Loucy (cell line): ENCODE measurements at regions not wholly inside any gene's neighbourhood (a gene's known extent, or its start where the extent isn't known, plus 50 kb on each side); places are given as distances from the start of the nearest gene placed in this dataset.
"Not testable (repeated sequence)": the region's sequence is repeated elsewhere in the genome, so short reads cannot be mapped to it uniquely, and the experiment has no call there.

ENCODE experiments used
- H2AFZ ChIP-seq: fragments of 200-600 bp; sonication (generic); 2 replicates; pipeline ENCODE4 v1.6.0; 2016; ENCODE audit warnings: antibody characterized with exemption, mild to moderate bottlenecking, low read length, moderate library complexity
- H3F3A ChIP-seq: fragments of 200-600 bp; 2 replicates; pipeline ENCODE4 v1.6.0; 2016; ENCODE audit warnings: antibody characterized with exemption, low read depth, mild to moderate bottlenecking
- H3K27me3 ChIP-seq: fragments of 200-600 bp; sonication (generic); 2 replicates; pipeline ENCODE4 v1.6.1; 2014; ENCODE audit warnings: low read length, mild to moderate bottlenecking; ENCODE audit not compliant: insufficient read depth, poor library complexity, severe bottlenecking
- H3K36me3 ChIP-seq: fragments of 200-600 bp; sonication (generic); 2 replicates; pipeline ENCODE4 v1.6.1; 2016; ENCODE audit warnings: low read length; ENCODE audit not compliant: insufficient read depth
- H3K4me1 ChIP-seq: fragments of 200-600 bp; sonication (generic); 2 replicates; pipeline ENCODE4 v1.5.1; 2014; ENCODE audit warnings: low read length, mild to moderate bottlenecking; ENCODE audit not compliant: insufficient read depth, poor library complexity, severe bottlenecking
- H3K4me2 ChIP-seq: fragments of 200-600 bp; sonication (generic); 2 replicates; pipeline ENCODE4 v1.6.0; 2014; ENCODE audit warnings: antibody characterized with exemption, low read length, low read depth, mild to moderate bottlenecking; ENCODE audit not compliant: poor library complexity, severe bottlenecking
- H3K4me3 ChIP-seq: fragments of 200-600 bp; sonication (generic); 2 replicates; pipeline ENCODE4 v1.5.1; 2014; ENCODE audit warnings: low read length, mild to moderate bottlenecking, mixed read lengths; ENCODE audit not compliant: poor library complexity, severe bottlenecking
- H3K79me2 ChIP-seq: fragments of 200-600 bp; sonication (generic); 2 replicates; pipeline ENCODE4 v1.6.1; 2014; ENCODE audit warnings: low read length; ENCODE audit not compliant: insufficient read depth
- H3K9ac ChIP-seq: fragments of 200-600 bp; sonication (generic); 2 replicates; pipeline ENCODE4 v1.6.0; 2014; ENCODE audit warnings: mild to moderate bottlenecking, low read depth, low read length, moderate library complexity; ENCODE audit not compliant: poor library complexity, severe bottlenecking
- H3K9me2 ChIP-seq: fragments of 200-600 bp; sonication (generic); replicated peaks from 2 replicates; pipeline ENCODE4 v1.6.1; 2016; ENCODE audit warnings: low read depth, low read length, mixed read lengths
- H3K9me3 ChIP-seq: fragments of 200-600 bp; sonication (generic); 2 replicates; pipeline ENCODE4 v1.6.1; 2014; ENCODE audit warnings: mild to moderate bottlenecking, antibody characterized with exemption, low read length, low read depth; ENCODE audit not compliant: insufficient read depth
- H4K20me1 ChIP-seq: fragments of 200-600 bp; sonication (generic); 2 replicates; pipeline ENCODE4 v1.6.0; 2014; ENCODE audit warnings: antibody characterized with exemption, low read length, mild to moderate bottlenecking; ENCODE audit not compliant: insufficient read depth, poor library complexity, severe bottlenecking

DNA sequence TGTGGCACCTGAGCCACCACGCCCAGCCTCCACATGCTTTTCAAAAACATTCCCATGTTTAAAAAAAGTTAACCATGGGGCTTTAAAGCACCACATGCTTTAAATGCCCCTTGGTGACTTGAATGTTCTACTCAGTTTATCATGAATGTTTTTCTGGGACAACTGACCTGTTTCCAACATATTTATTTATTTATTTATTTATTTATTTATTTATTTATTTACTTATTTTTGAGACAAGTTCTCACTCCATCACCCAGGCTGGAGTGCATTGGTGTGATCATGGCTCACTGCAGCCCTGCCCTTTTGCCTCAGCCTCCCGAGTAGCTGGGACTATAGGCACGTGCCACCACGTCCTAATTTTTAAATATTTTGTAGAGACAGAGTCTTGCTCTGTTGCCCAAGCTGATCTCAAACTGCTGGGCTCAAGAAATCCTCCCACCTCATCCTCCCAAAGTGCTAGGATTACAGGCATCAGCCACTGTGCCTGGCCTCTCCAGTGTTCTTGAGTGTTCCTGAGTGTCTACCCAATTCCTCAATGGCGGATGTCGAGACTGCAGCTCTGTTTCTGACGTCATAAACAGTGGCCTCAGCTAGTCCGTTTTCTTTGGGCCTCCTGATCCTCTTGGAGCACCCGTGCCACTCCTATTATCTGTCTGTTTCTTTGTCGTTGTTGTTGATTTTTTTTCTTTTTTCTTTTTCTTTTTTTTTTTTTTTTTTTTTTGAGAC lies 185.7 kb upstream of the TP53TG3 start:
- not testable (repeated sequence) for H3K79me2 ChIP-seq, H3K9me3 ChIP-seq, H2AFZ ChIP-seq, H3K27me3 ChIP-seq, H3F3A ChIP-seq, H3K4me1 ChIP-seq, H3K4me2 ChIP-seq, H3K36me3 ChIP-seq, H3K9ac ChIP-seq, H3K9me2 ChIP-seq, H4K20me1 ChIP-seq, H3K4me3 ChIP-seq

DNA sequence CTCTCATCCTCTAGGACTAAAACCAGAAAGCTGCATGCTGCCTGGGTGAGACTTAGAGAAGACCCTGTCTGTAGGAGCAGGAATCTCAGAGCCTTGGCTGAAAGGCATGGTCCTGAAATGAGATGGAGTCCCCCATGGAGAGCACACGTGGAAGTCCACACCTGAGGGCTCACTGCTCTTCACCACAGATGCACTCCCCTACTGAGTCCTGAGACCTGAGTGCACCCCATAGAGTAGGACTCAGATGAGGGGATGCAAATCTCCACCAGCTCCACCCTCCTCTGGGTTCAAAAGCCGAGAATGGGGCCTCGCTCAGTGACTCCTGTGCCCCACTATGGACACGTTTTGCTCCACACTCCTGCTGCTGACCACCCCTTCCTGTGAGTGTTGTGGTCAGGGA lies 171.4 kb upstream of the TP53TG3 start:
- H3K4me3 ChIP-seq, H3K27me3 ChIP-seq, H3K79me2 ChIP-seq, H3K36me3 ChIP-seq, H3K4me2 ChIP-seq, H4K20me1 ChIP-seq, H3F3A ChIP-seq, H3K4me1 ChIP-seq, H3K9me2 ChIP-seq, H3K9me3 ChIP-seq, H3K9ac ChIP-seq, H2AFZ ChIP-seq: not testable (repeated sequence)

DNA sequence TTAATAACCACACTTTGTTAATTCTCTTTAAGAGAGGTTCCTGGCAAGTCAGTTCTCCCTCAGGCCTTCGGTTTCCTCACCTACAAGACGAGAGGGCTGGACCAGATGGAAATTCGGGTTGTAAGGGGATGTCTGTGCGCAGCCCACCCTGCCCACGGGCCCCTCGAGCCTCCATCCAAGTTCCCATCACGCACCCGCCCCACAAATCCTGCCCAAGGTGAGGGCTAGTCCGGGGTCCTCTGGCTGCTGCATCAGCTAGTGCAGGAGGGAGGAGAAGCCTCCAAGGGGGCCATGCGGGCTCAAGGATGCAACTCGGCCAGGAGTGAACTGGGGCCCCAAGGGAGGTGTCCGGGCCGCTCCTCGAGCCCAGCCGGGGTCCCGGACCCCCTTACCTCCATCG lies 169.6 kb upstream of the TP53TG3 start:
- not testable (repeated sequence) for H3K79me2 ChIP-seq, H3F3A ChIP-seq, H3K4me3 ChIP-seq, H4K20me1 ChIP-seq, H3K9ac ChIP-seq, H3K9me3 ChIP-seq, H3K36me3 ChIP-seq, H2AFZ ChIP-seq, H3K4me2 ChIP-seq, H3K27me3 ChIP-seq, H3K9me2 ChIP-seq, H3K4me1 ChIP-seq

- not testable (repeated sequence) for H3K36me3 ChIP-seq, H3K9ac ChIP-seq, H3K79me2 ChIP-seq, H3K4me1 ChIP-seq, H3K9me3 ChIP-seq, H4K20me1 ChIP-seq, H3K27me3 ChIP-seq, H3K4me2 ChIP-seq, H3K9me2 ChIP-seq, H3F3A ChIP-seq, H3K4me3 ChIP-seq, H2AFZ ChIP-seq
These were observed 166.9 kb upstream of the TP53TG3 start for GRCh38 chr16:32842844-32843243.

- not testable (repeated sequence) for H3K4me3 ChIP-seq, H4K20me1 ChIP-seq, H3K4me2 ChIP-seq, H3K27me3 ChIP-seq, H3K36me3 ChIP-seq, H3K9me2 ChIP-seq, H3K4me1 ChIP-seq, H3K9me3 ChIP-seq, H3K79me2 ChIP-seq, H2AFZ ChIP-seq, H3K9ac ChIP-seq, H3F3A ChIP-seq
These were observed 131.3 kb upstream of the TP53TG3 start for GRCh38 chr16:32807280-32807679.

- not testable (repeated sequence) for H4K20me1 ChIP-seq, H3K27me3 ChIP-seq, H3K4me2 ChIP-seq, H3K4me1 ChIP-seq, H3K9ac ChIP-seq, H3F3A ChIP-seq, H2AFZ ChIP-seq, H3K9me3 ChIP-seq, H3K9me2 ChIP-seq, H3K4me3 ChIP-seq, H3K36me3 ChIP-seq, H3K79me2 ChIP-seq
These were observed 129.7 kb upstream of the TP53TG3 start for GRCh38 chr16:32805639-32806038.
